Thyroid gland (tissue), 4 donors: ENCODE measurements at regions not wholly inside any gene's neighbourhood (a gene's known extent, or its start where the extent isn't known, plus 50 kb on each side); places are given as distances from the start of the nearest gene placed in this dataset.
"Not testable (repeated sequence)": the region's sequence is repeated elsewhere in the genome, so short reads cannot be mapped to it uniquely, and the experiment has no call there.

Experiments
- DNase-seq, 2 donors: peaks; one replicate each; pipeline ENCODE4 v3.0.0-alpha.2; 2019
- H3K27ac ChIP-seq, 3 donors: fragments of 200-600 bp; sonication (generic); 1 replicate in 2 of 3; 2 replicates in 1 of 3; pipeline ENCODE4 v1.5.1; 2016 to 2019; ENCODE audit warnings: mild to moderate bottlenecking in 1 of 3, moderate library complexity in 1 of 3
- H3K27me3 ChIP-seq: fragments of 200-600 bp; sonication (generic); one replicate; pipeline ENCODE4 v1.5.1; 2019
- H3K36me3 ChIP-seq, 2 donors: fragments of 200-600 bp; sonication (generic); one replicate each; pipeline ENCODE4 v1.5.1; 2016 to 2019
- H3K4me1 ChIP-seq, 2 donors: fragments of 200-600 bp; sonication (generic); one replicate each; pipeline ENCODE4 v1.5.1; 2017 to 2019
- H3K4me3 ChIP-seq, 3 donors: fragments of 200-600 bp; sonication (generic); replicated peaks in 1 of 3; 1 replicate in 2 of 3; 2 replicates in 1 of 3; pipeline ENCODE4 v1.5.1; 2016; ENCODE audit warnings: mild to moderate bottlenecking in 1 of 3
- H3K9me3 ChIP-seq: fragments of 200-600 bp; sonication (generic); one replicate; pipeline ENCODE4 v1.5.1; 2017
- CTCF ChIP-seq, 6 experiments: fragments of 200-600 bp in 3 of 6; fragments of 450-650 bp in 3 of 6; sonication (generic) in 3 of 6; IDR thresholded peaks; one replicate each; pipeline ENCODE4 v1.5.1; 2016 to 2019; ENCODE audit warnings: antibody characterized with exemption in 6 of 6, mild to moderate bottlenecking in 2 of 6, inconsistent platforms in 1 of 6, moderate library complexity in 1 of 6
- POLR2A ChIP-seq, 2 donors: fragments of 450-650 bp; IDR thresholded peaks; one replicate each; pipeline ENCODE4 v1.6.1; 2017; ENCODE audit warnings: antibody characterized with exemption in 2 of 2, mild to moderate bottlenecking in 2 of 2, moderate library complexity in 1 of 2
- WGBS, 2 donors: methylation state at CpG; one replicate each; pipeline ENCODE4 v1.1.5; 2017; 5-methylcytosine and 5-hydroxymethylcytosine counted together
- intact Hi-C: fragments of 100-400 bp; cut with DNase I; formaldehyde crosslinking; loops from one replicate; pipeline ENCODE4 v1.15.1; 2023

- intact Hi-C loops, result no loop called here
- Histone ChIP-seq H3K4me3 (no peak overlapping the region), H3K9me3 (no peaks in the 10 kb centered on the region), H3K36me3 (no peaks in the 10 kb centered on the region), H3K4me1 (no peaks in the 10 kb centered on the region), H3K27ac (no peak overlapping the region), H3K27me3 (no peaks in the 10 kb centered on the region)
- TF ChIP-seq POLR2A (IDR thresholded peaks at IDR 0.05) (no peak), CTCF (IDR thresholded peaks at IDR 0.05) (no peak)
- DNase-seq, result no peak
- WGBS, 2 donors, result 91 to 93% methylated on average over 3 of the region's 3 CpGs
These were observed 187.9 kb upstream of the TSHZ3 start for GRCh38 chr19:31537136-31537535.

GRCh38 chr19:31537902-31538301 is 188.7 kb upstream of the TSHZ3 start:
- intact Hi-C loops, result not testable (repeated sequence)
- WGBS, 2 donors, result 77 to 86% methylated on average over 5 of the region's 5 CpGs

GRCh38 chr19:31538879-31539278 is 189.6 kb upstream of the TSHZ3 start:
- WGBS, 2 donors, result 84 to 87% methylated on average over 5 of the region's 5 CpGs
- Histone ChIP-seq H3K36me3 (no peaks in the 10 kb centered on the region), H3K9me3 (no peaks in the 10 kb centered on the region), H3K27me3 (no peaks in the 10 kb centered on the region), H3K4me3 (no peak overlapping the region), H3K4me1 (no peaks in the 10 kb centered on the region), H3K27ac (no peak overlapping the region)
- TF ChIP-seq CTCF (IDR thresholded peaks at IDR 0.05) (no peak), POLR2A (IDR thresholded peaks at IDR 0.05) (no peak)
- DNase-seq, result no peak
- intact Hi-C loops, result no loop called here

More at GRCh38 chr19:31537902-31538301, 188.7 kb upstream of the TSHZ3 start:
- not testable (repeated sequence) for H3K27ac ChIP-seq, H3K4me1 ChIP-seq, H3K36me3 ChIP-seq, DNase-seq, H3K27me3 ChIP-seq, H3K9me3 ChIP-seq, H3K4me3 ChIP-seq

GRCh38 chr19:31539386-31539785 is 190.2 kb upstream of the TSHZ3 start:
- Histone ChIP-seq H3K9me3 (no peaks in the 10 kb centered on the region), H3K27me3 (no peaks in the 10 kb centered on the region), H3K4me3 (no peak overlapping the region), H3K4me1 (no peaks in the 10 kb centered on the region), H3K36me3 (no peaks in the 10 kb centered on the region), H3K27ac (no peak overlapping the region)
- no peak for TF ChIP-seq POLR2A (IDR thresholded peaks at IDR 0.05)
- intact Hi-C loops, result no loop called here
- DNase-seq, result no peak
- WGBS, 2 donors, result 90 to 91% methylated on average over 6 of the region's 6 CpGs

- WGBS, 2 donors, result 26 to 36% methylated on average over 2 of the region's 2 CpGs
- Histone ChIP-seq H3K4me3 (no peak overlapping the region), H3K4me1 (no peaks in the 10 kb centered on the region), H3K36me3 (no peaks in the 10 kb centered on the region), H3K27ac (no peak overlapping the region), H3K27me3 (no peaks in the 10 kb centered on the region), H3K9me3 (no peaks in the 10 kb centered on the region)
- DNase-seq, result no peak
- intact Hi-C loops, result loop anchor here (10.0 kb wide), 1 partner anchor 857 kb away; no protein-coding TSS in a partner anchor
- TF ChIP-seq POLR2A (IDR thresholded peaks at IDR 0.05), result no peak
- TF ChIP-seq CTCF (IDR thresholded peaks at IDR 0.05), result no peak
These were observed 192.2 kb upstream of the TSHZ3 start for GRCh38 chr19:31541396-31541795.

GRCh38 chr19:31543456-31543855 is 194.2 kb upstream of the TSHZ3 start:
- 47 to 51% methylated on average over 5 of the region's 5 CpGs for WGBS, 2 donors
- intact Hi-C loops, result loop anchor here (10.0 kb wide), 1 partner anchor 859 kb away; no protein-coding TSS in a partner anchor

More at GRCh38 chr19:31543456-31543855, 194.2 kb upstream of the TSHZ3 start:
- Histone ChIP-seq H3K36me3 (no peaks in the 10 kb centered on the region), H3K27me3 (no peaks in the 10 kb centered on the region), H3K4me3 (no peak overlapping the region), H3K4me1 (no peaks in the 10 kb centered on the region), H3K27ac (no peak overlapping the region), H3K9me3 (no peaks in the 10 kb centered on the region)
- TF ChIP-seq POLR2A (IDR thresholded peaks at IDR 0.05), result no peak
- TF ChIP-seq CTCF (IDR thresholded peaks at IDR 0.05), result no peak
- no peak for DNase-seq
